T-helper 17 cell (primary cell): ENCODE measurements at regions not wholly inside any gene's neighbourhood (a gene's known extent, or its start where the extent isn't known, plus 50 kb on each side); places are given as distances from the start of the nearest gene placed in this dataset.
"Not testable (repeated sequence)": the region's sequence is repeated elsewhere in the genome, so short reads cannot be mapped to it uniquely, and the experiment has no call there.

ENCODE experiments used
- ATAC-seq: fragments of 150-1000 bp; cut with Tn5 transposase; 2 replicates; pipeline ENCODE4 v1.10.0; 2021; ENCODE audit warnings: mild to moderate bottlenecking, moderate library complexity
- DNase-seq, 3 donors: peaks; one replicate each; pipeline versions ENCODE4 v3.0.0 to v3.0.0-alpha.2; 2020 to 2021
- H3K9me3 ChIP-seq: one replicate; pipeline ENCODE4 v1.7.0; 2013; ENCODE audit warnings: low read length, mild to moderate bottlenecking; ENCODE audit not compliant: control insufficient read depth, poor library complexity, severe bottlenecking
- H3K27ac Mint-ChIP-seq: one replicate; pipeline ENCODE4 v1.8.0; 2022; ENCODE audit warnings: mild to moderate bottlenecking, moderate library complexity, mixed read lengths
- H3K27me3 Mint-ChIP-seq: one replicate; pipeline ENCODE4 v1.8.0; 2022; ENCODE audit warnings: mixed read lengths
- H3K36me3 Mint-ChIP-seq: one replicate; pipeline ENCODE4 v1.8.0; 2022; ENCODE audit warnings: low read depth, mixed read lengths
- H3K4me1 Mint-ChIP-seq: one replicate; pipeline ENCODE4 v1.8.0; 2022; ENCODE audit warnings: mild to moderate bottlenecking, mixed read lengths
- H3K4me3 Mint-ChIP-seq: one replicate; pipeline ENCODE4 v1.8.0; 2022; ENCODE audit warnings: mild to moderate bottlenecking, moderate library complexity, mixed read lengths

DNA sequence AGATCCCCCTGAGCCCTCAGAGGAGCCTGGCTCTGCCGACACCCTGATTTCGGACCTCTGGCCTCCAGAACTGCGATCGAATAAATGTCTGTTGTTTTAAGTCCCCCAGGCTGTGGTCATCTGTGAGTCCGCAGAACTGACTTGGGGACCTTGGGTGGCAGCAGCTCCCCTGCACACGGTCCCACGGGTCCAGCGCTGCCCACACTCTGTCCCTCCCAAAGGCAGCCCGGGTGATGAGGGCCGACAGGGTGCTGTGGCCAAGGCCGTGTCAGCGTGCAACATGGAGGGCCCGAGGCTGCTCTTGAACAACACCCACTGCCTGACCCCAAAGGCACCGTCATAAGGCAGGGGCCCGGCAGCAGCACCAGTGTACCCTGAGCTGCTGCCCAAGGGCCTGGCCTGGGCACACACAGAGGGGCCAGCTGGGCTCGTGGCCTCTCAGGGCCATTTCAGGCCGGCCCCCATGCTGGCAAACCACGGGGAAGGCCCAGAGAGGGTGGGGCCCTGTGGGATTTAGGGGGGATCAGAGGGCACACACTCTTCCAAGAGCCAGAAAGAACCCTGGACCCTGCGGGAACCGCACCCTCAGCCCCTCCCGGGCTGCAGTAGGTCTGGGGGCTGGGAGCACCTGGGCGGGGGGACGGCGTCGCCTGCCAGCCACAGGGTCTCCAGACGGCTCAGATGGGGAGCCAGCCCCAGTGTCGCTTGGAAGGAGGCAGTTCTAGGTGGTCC is 77.1 kb upstream of the PRR5 start:
- DNase-seq, result no peak
- H3K27me3 Mint-ChIP-seq, result peaks cover 4% of the 10 kb centered on the region
- no peak overlapping the region for H3K4me3 Mint-ChIP-seq
- no peaks in the 10 kb centered on the region for H3K9me3 ChIP-seq
- H3K4me1 Mint-ChIP-seq, result peaks cover 8% of the 10 kb centered on the region
- peaks cover 2% of the 10 kb centered on the region for H3K36me3 Mint-ChIP-seq
- no peak for ATAC-seq
- H3K27ac Mint-ChIP-seq, result no peak overlapping the region

DNA sequence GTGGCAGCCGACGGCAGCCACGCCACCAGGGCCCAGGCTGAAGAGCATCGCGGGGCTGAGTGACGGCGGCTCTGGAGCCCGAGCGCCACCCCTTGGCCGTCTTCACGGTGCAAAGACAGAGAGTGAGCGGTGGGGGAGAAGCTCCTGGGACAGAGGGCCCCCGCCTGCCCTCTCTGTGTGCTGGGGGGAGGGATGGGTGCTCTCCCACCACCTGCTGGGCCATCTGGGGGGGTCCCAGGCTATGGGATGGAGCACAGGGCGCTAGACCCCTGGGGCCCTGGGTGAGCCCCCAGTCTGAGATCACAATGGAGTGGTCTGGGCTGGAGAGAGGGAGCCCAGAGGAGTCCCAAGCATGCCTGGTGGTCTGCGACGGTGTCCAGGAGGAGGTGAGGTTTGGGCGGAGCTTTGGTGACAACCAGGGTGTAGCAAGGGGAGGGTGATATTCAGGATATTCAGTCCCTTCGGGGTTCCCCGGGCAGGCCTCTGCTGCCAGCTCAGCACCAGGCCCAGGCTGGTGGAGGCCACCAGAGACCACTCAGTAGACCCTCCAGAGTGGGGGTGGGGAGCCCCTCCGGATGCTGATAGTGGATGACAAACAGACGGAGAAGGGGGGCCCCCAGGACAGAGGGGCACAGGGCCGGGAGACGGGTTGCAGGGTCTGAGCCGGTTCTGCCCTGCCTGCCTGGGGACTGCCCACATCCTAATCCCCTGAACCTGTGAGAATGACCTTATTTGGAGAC is 78.1 kb upstream of the PRR5 start:
- peaks cover 4% of the 10 kb centered on the region for H3K27me3 Mint-ChIP-seq
- H3K36me3 Mint-ChIP-seq, result peaks cover 2% of the 10 kb centered on the region
- ATAC-seq (no peak), DNase-seq (no peak)
- H3K4me1 Mint-ChIP-seq, result peaks cover 8% of the 10 kb centered on the region
- no peaks in the 10 kb centered on the region for H3K9me3 ChIP-seq
- H3K27ac Mint-ChIP-seq, result peak overlapping the region; percentile 88
- no peak overlapping the region for H3K4me3 Mint-ChIP-seq

DNA sequence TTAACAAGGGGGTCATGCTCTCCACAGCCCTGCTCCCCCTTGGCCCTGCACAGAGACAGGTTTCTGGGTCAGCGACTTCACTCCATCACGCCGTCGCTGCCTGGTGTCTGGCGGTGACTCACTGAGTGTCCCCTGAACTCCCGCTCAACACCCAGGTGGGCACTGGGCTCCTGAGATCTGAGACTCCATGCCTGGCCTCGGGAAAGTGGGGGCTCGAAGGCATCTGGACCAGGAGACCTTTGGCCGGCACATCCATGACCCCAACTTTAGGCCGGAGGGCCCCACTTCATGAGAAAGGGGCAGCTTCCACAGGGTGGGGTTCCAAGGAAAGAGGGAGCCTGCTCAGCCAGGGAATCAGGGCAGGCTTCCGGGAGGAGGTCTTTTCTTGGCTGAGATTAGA is 79.3 kb upstream of the PRR5 start:
- H3K4me3 Mint-ChIP-seq, result no peak overlapping the region
- ATAC-seq (no peak), DNase-seq (no peak)
- peaks cover 8% of the 10 kb centered on the region for H3K4me1 Mint-ChIP-seq
- H3K27ac Mint-ChIP-seq, result peak overlapping the region; percentile 88
- H3K36me3 Mint-ChIP-seq, result peaks cover 2% of the 10 kb centered on the region
- H3K27me3 Mint-ChIP-seq, result peaks cover 4% of the 10 kb centered on the region
- H3K9me3 ChIP-seq, result no peaks in the 10 kb centered on the region

DNA sequence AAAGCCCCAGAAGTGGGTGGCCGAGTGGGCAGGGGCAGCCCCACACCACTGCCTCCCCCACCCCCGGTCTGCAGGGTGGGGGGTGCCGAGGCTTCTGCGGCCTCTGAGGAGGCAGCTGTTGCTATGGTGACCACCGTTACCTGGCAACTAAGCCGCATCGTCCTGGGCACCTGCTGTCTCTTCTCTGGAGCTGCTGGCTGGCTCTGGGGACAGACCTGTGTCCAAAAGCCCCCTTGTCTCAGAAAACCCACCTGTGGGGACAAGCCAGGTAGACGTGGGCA is 79.9 kb upstream of the PRR5 start:
- no peak overlapping the region for H3K4me3 Mint-ChIP-seq
- peak overlapping the region; percentile 88 for H3K27ac Mint-ChIP-seq
- H3K9me3 ChIP-seq, result no peaks in the 10 kb centered on the region
- peaks cover 4% of the 10 kb centered on the region for H3K27me3 Mint-ChIP-seq
- peak in 1 of 3 donors; percentile 33 for DNase-seq
- peaks cover 2% of the 10 kb centered on the region for H3K36me3 Mint-ChIP-seq
- H3K4me1 Mint-ChIP-seq, result peaks cover 8% of the 10 kb centered on the region
- ATAC-seq, result no peak

DNA sequence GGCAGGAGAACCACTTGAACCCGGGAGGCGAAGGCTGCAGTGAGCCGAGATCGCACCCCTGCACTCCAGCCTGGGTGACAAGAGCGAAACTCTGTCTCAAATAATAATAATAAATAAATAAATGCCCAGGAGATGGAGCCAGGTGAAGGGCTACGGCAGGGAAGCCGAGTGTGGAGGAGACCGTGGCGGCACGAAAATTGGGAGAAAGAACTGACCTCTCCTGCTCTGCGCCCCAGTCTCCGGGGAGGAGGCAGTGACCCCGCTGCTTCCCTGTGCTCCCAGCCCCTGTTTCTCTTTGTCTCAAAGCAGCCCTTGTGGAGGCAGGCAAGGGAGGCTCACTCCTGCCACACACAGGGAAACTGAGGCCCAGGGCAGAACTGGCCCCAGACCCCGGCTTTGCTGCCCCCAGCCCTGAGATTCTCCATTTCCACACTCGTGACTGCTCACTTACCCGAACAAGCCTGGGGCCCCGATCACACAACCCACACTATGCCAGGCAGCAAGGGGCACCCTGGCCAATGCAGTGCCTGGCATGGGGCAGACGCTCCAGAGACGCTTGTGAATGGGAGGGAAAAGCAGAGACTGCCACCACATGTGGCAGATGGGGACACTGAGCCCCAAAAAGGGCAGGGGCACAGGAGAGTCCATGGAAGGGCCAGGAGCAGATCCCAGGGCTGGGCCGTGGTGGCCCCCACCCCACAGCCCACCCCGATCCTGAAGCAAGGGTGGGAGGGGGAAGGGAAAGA is 80.4 kb upstream of the PRR5 start:
- no peaks in the 10 kb centered on the region for H3K9me3 ChIP-seq
- H3K27ac Mint-ChIP-seq, result peak overlapping the region; percentile 88
- peaks cover 8% of the 10 kb centered on the region for H3K4me1 Mint-ChIP-seq
- peaks cover 2% of the 10 kb centered on the region for H3K36me3 Mint-ChIP-seq
- ATAC-seq (no peak), DNase-seq (no peak)
- H3K27me3 Mint-ChIP-seq, result peaks cover 4% of the 10 kb centered on the region
- H3K4me3 Mint-ChIP-seq, result peak overlapping the region; percentile 41

DNA sequence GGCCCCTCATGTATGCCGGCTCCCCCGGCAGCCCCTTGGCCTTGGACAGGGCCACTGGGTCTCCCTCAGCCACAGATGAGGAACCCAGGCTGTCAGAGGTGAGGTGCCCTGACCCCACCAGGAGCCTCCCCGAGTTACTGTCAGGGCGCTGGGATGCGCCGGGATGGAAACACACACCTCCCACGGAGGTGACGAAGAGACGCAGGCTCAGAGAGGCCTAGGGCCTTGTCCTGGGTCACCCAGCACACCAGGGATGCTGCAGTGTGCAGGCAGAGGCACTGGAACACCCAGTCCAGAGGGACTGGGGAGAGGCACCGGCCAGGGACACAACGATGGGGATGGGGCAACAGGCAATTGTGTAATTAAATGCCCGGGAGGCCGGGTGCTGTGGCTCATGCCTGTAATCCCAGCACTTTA is 81.2 kb upstream of the PRR5 start:
- H3K36me3 Mint-ChIP-seq, result no peaks in the 10 kb centered on the region
- no peak overlapping the region for H3K27ac Mint-ChIP-seq
- peaks cover 2% of the 10 kb centered on the region for H3K4me1 Mint-ChIP-seq
- DNase-seq (no peak), ATAC-seq (no peak)
- H3K9me3 ChIP-seq, result no peaks in the 10 kb centered on the region
- H3K4me3 Mint-ChIP-seq, result no peak overlapping the region
- peaks cover 4% of the 10 kb centered on the region for H3K27me3 Mint-ChIP-seq

DNA sequence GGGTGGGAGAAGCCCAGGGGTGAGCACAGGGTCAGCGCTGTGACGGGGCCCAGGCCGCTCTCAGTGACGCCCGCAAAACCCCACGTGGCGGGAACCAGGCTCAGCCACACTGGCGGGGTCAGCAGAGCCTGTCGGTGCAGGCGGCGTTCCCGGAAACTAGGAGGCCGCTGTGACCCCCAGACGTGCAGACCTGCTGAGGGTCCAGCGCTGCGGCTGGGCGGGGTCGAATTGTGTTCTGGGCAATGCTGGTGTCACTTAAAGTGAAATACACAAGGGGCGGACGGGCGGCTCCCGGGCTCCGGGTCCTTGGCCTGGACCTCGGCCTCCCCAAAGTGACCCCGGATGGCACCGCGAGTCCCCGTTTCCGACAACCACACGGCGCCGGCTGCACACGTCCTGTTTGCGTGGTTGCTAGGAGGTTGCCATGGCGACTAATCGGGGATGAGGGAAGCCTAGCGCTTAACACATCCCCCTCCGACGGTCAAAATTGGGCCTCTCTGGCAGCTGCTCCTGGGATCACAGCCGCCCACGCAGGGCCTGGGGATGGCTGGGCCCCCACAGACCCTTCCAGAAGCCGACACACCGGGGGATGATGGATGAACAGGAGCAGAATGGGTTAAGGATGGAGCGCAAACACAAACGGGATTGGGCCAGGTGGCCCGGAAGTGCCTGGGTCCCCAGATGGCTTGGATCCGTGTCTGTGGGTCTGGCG is 81.7 kb upstream of the PRR5 start:
- no peaks in the 10 kb centered on the region for H3K36me3 Mint-ChIP-seq
- peaks cover 2% of the 10 kb centered on the region for H3K4me1 Mint-ChIP-seq
- no peak overlapping the region for H3K27ac Mint-ChIP-seq
- H3K27me3 Mint-ChIP-seq, result peaks cover 4% of the 10 kb centered on the region
- H3K9me3 ChIP-seq, result no peaks in the 10 kb centered on the region
- DNase-seq (peak; percentile 61 to 75 (median 73)), ATAC-seq (peak; percentile 81)
- H3K4me3 Mint-ChIP-seq, result no peak overlapping the region

DNA sequence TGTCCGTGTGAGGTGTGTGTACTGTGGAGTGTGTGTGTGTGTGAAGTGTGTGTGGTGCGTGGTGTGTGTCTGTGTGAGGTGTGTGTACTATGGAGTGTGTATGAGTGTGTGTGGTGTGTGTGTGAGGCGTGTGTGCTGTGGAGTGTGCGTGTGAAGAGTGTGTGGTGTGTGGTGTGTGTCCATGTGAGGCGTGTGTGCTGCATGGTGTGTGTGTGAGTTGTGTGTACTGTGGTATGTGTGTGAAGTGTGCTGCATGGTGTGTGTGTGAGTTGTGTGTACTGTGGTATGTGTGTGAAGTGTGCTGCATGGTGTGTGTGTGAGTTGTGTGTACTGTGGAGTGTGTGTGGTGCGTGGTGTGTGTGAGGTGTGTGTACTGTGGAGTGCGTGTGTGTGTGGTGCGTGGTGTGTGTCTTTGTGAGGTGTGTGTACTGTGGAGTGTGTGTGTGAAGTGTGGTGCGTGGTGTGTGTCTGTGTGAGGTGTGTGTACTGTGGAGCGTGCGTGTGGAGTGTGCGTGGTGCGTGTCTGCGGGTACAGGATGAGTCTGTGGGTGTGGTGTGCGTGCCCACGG is 82.4 kb upstream of the PRR5 start:
- H3K4me3 Mint-ChIP-seq, H3K27me3 Mint-ChIP-seq, H3K9me3 ChIP-seq, H3K4me1 Mint-ChIP-seq, ATAC-seq, H3K36me3 Mint-ChIP-seq, H3K27ac Mint-ChIP-seq, DNase-seq: not testable (repeated sequence)

DNA sequence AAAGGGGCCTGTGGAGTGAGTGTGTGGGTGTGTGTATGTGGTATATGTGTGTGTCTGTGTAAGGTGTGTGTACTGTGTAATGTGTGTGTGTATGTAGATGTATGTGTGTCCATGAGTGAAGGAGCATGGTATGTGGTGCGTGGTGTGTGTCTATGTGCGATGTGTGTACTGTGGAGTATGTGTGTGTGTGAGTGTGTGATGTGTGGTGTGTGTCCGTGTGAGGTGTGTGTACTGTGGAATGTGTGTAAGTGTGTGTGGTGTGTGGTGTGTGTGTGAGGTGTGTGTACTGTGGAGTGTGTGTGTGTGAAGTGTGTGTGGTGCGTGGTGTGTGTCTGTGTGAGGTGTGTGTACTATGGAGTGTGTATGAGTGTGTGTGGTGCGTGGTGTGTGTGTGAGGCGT is 83.1 kb upstream of the PRR5 start:
- not testable (repeated sequence) for H3K9me3 ChIP-seq, H3K27me3 Mint-ChIP-seq, H3K36me3 Mint-ChIP-seq, H3K4me3 Mint-ChIP-seq, ATAC-seq, DNase-seq, H3K4me1 Mint-ChIP-seq, H3K27ac Mint-ChIP-seq

DNA sequence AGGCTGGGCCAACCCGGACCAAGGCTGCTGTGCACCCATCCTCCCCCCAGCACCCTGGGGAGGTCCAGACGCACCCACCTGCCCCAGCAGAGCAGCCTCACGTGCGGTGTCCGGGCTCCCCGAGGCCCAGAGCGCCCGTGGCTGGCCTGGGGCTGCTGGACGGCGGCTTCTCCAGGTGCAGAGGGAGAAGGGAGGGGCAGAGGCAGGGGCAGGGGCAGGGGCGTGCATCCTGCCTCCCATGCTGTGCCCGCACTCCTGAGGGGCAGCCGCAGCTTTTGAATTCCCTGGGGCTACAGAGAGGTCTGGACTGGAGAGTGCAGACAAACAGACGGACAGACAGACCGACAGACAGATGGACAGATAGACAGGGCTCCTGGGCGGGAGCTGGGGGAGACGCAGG is 83.6 kb upstream of the PRR5 start:
- peaks cover 2% of the 10 kb centered on the region for H3K4me1 Mint-ChIP-seq
- H3K27ac Mint-ChIP-seq, result no peak overlapping the region
- DNase-seq, result no peak
- no peaks in the 10 kb centered on the region for H3K36me3 Mint-ChIP-seq
- H3K9me3 ChIP-seq, result no peaks in the 10 kb centered on the region
- ATAC-seq, result no peak
- peaks cover 4% of the 10 kb centered on the region for H3K27me3 Mint-ChIP-seq
- no peak overlapping the region for H3K4me3 Mint-ChIP-seq

DNA sequence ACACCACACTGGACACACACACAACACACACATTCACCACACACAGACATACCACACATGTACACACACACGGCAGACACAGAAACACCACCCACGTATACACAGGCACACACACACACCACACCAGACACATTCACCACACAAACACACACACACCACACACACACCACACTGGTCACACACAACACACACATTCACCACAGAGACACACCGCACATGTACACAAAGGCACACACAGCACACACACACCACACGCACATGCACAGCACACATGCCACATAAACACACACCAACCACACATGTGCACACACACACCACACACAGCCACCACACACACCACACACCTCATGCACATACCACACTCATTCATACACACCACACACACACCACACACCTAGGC is 84.2 kb upstream of the PRR5 start:
- no peaks in the 10 kb centered on the region for H3K9me3 ChIP-seq
- peaks cover 4% of the 10 kb centered on the region for H3K27me3 Mint-ChIP-seq
- ATAC-seq (no peak), DNase-seq (no peak)
- H3K36me3 Mint-ChIP-seq, result no peaks in the 10 kb centered on the region
- no peak overlapping the region for H3K4me3 Mint-ChIP-seq
- H3K4me1 Mint-ChIP-seq, result peaks cover 2% of the 10 kb centered on the region
- H3K27ac Mint-ChIP-seq, result no peak overlapping the region

DNA sequence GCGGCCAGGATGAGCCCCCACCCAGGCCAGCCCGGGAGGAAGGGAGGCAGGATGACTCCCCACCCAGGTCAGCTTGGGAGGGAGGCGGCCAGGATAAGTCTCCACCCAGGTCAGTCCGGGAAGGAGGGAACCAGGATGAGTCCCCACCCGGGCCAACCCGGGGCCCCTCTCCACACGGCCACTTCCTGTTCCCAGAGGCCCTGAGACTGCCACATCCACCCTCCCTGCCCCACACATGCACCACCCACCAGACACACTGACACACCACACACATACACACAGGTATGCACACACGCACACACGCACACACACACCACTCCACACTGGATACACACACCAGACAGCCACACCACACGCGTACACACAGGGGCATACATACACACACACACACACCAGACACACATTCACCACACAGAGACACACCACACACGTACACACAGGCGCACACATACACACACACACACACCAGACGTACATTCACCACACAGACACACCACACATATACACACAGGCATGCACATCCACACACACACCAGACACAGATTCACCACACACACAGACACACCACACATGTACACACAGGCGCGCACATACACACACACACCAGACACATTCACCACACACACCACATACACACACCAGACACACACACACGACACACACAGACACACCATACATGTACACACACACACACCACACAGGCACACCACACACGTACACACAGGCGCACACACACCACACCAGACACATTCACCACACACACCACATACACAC is 84.9 kb upstream of the PRR5 start:
- no peaks in the 10 kb centered on the region for H3K9me3 ChIP-seq
- no peak for ATAC-seq
- peaks cover 4% of the 10 kb centered on the region for H3K27me3 Mint-ChIP-seq
- H3K36me3 Mint-ChIP-seq, result no peaks in the 10 kb centered on the region
- H3K4me1 Mint-ChIP-seq, result peaks cover 2% of the 10 kb centered on the region
- no peak for DNase-seq
- H3K4me3 Mint-ChIP-seq, result no peak overlapping the region
- no peak overlapping the region for H3K27ac Mint-ChIP-seq
